Heart left ventricle (tissue), 16 donors: ENCODE measurements at regions not wholly inside any gene's neighbourhood (a gene's known extent, or its start where the extent isn't known, plus 50 kb on each side); places are given as distances from the start of the nearest gene placed in this dataset.

ENCODE experiments used
- ATAC-seq, 4 donors: fragments of 200-7000 bp; cut with Tn5 transposase; one replicate each; pipeline ENCODE4 v1.9.1; 2020 to 2022; ENCODE audit warnings: moderate library complexity in 4 of 4, mild to moderate bottlenecking in 3 of 4, moderate number of reproducible peaks in 1 of 4
- DNase-seq, 5 donors: peaks; one replicate each; pipeline ENCODE4 v3.0.0-alpha.2; 2020
- H3K27ac ChIP-seq, 12 donors: fragments of 200-600 bp; sonication (generic) in 4 of 12; one replicate each; pipeline versions ENCODE4 v1.5.0 to v1.8.0; 2016 to 2022; ENCODE audit warnings: mild to moderate bottlenecking in 2 of 12
- H3K27me3 ChIP-seq, 9 donors: fragments of 200-600 bp; sonication (generic) in 2 of 9; one replicate each; pipeline versions ENCODE4 v1.5.1 to v1.8.0; 2016 to 2022; ENCODE audit warnings: mild to moderate bottlenecking in 3 of 9
- H3K36me3 ChIP-seq, 9 donors: fragments of 200-600 bp; sonication (generic) in 2 of 9; one replicate each; pipeline versions ENCODE4 v1.5.0 to v1.8.0; 2018 to 2022; ENCODE audit warnings: mild to moderate bottlenecking in 2 of 9
- H3K4me1 ChIP-seq, 12 donors: fragments of 200-600 bp; sonication (generic) in 4 of 12; one replicate each; pipeline versions ENCODE4 v1.5.0 to v1.8.0; 2016 to 2022; ENCODE audit warnings: mild to moderate bottlenecking in 3 of 12
- H3K4me3 ChIP-seq, 12 donors: fragments of 200-600 bp; sonication (generic) in 4 of 12; one replicate each; pipeline versions ENCODE4 v1.5.0 to v1.8.0; 2017 to 2022; ENCODE audit warnings: mild to moderate bottlenecking in 9 of 12, moderate library complexity in 4 of 12
- H3K9me3 ChIP-seq, 12 donors: fragments of 200-600 bp; sonication (generic) in 4 of 12; one replicate each; pipeline versions ENCODE4 v1.5.0 to v1.8.0; 2016 to 2022; ENCODE audit warnings: mild to moderate bottlenecking in 1 of 12
- CTCF ChIP-seq, 12 donors: fragments of 200-600 bp; sonication (generic) in 4 of 12; IDR thresholded peaks; one replicate each; pipeline versions ENCODE4 v1.5.0 to v1.8.0; 2018 to 2022; ENCODE audit warnings: antibody characterized with exemption in 12 of 12, mild to moderate bottlenecking in 5 of 12
- POLR2A ChIP-seq, 2 donors: fragments of 450-650 bp; IDR thresholded peaks; one replicate each; pipeline ENCODE4 v1.6.1; 2017; ENCODE audit warnings: antibody characterized with exemption in 2 of 2, mild to moderate bottlenecking in 2 of 2, moderate library complexity in 2 of 2
- WGBS, 4 donors: extraction: QIAGEN DNeasy Blood & Tissue Kit in 2 of 4; methylation state at CpG; one replicate each; pipeline versions ENCODE4 v1.1.5 to v1.1.7; 2013 to 2018; 5-methylcytosine and 5-hydroxymethylcytosine counted together
- intact Hi-C, 10 donors: fragments of 100-400 bp; cut with DNase I; formaldehyde crosslinking; loops; one replicate each; pipeline versions ENCODE4 v1.11.1 to v1.14.2; 2022
- donor health status: ischemic (EF 13 %, LVEDD 7.1; RV severe dilation, severe dysfunction).
- donor health status: healthy with polysubstance abuse.
- donor health status: DM: no; HTN: yes; CAD: no.
- donor health status: DM: no; HTN: no; CAD: no.
- donor health status: ischemic (EF 25% LVEDD 6.9; RV normal size, moderate dysfunction).
- donor health status: ischemic (EF 25% LVEDD 5.7; RV mildly dilated, moderate dysfunction).
- donor health status: healthy.
- donor health status: DM: yes; HTN: yes; CAD: no.
- donor health status: ischemic (EF 35%, LVEDD 5.7; RV mildly dilated, moderate dysfunction).
- donor health status: nonischemic (EF 11% LVEDD 7.7; RV severe dilation, severe dysfunction).
- donor health status: DM: yes; HTN: yes; CAD: no.
- donor health status: PGD.
- donor health status: ischemic (EF 29% LVEDD 5.4; RV normal size, mild dysfunction).
- donor health status: nonischemic (EF 23%, LVEDD 6.1; RV moderate dilation, normal function).

DNA sequence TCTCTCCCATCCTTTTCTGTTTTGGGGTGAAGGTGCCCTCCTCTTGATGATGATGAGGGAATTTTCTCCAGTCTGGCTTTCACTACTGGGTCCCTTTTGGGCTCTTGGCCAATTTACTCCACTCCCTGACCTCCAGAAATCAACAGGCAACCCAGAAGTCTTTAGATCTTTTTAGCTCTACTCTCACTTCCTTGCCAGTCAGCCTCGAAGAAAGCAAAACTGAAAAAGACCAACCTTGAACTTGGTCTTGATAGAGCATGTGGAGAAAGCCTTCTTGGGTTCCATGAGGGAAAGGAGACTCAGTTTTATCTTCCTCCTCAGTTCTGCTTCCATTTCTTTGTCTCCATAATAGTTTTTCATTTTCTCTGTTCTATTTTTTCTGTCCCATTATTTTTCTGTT, 91.4 kb upstream of the NPVF start:
- no peak for TF ChIP-seq POLR2A (IDR thresholded peaks at IDR 0.05)
- no peak for TF ChIP-seq CTCF (IDR thresholded peaks at IDR 0.05)
- 42 to 60% (median 52%) methylated on average over 1 of the region's 1 CpG for WGBS, 4 donors
- Histone ChIP-seq H3K27ac (no peak overlapping the region), H3K4me3 (no peak overlapping the region), H3K9me3 (no peaks in the 10 kb centered on the region), H3K4me1 (no peaks in the 10 kb centered on the region), H3K36me3 (no peaks in the 10 kb centered on the region), H3K27me3 (peaks cover 0 to 9% (median 0%) of the 10 kb centered on the region in 9 donors)
- no peak for ATAC-seq
- DNase-seq, result no peak
- intact Hi-C loops, result no loop called here

DNA sequence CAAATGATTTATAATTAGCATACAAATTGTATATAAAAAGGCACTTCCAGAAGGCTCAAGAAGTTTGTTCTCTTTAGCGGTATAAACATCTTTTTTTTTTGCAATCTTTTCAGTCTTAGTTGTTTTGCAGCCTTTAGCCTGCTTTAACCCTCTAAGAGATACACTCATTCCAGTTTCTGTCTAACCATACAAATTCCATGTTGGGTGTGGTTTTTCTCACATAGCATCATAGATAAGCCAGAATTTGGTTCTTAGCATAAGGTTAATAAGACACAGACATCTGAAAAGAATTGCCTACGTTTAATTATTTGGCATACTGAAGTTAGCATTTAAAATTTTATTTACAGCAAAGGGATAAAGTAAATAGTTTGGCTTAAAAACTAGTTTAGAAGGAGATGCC, 92.5 kb upstream of the NPVF start:
- TF ChIP-seq CTCF (IDR thresholded peaks at IDR 0.05) (no peak), POLR2A (IDR thresholded peaks at IDR 0.05) (no peak)
- H3K4me1 ChIP-seq, result no peaks in the 10 kb centered on the region
- H3K27me3 ChIP-seq, result peaks cover 0 to 9% (median 0%) of the 10 kb centered on the region in 9 donors
- no peak overlapping the region for H3K27ac ChIP-seq
- H3K36me3 ChIP-seq, result no peaks in the 10 kb centered on the region
- H3K4me3 ChIP-seq, result no peak overlapping the region
- no peaks in the 10 kb centered on the region for H3K9me3 ChIP-seq
- 79 to 88% (median 84%) methylated on average over 2 of the region's 2 CpGs for WGBS, 4 donors
- intact Hi-C loops, result no loop called here
- no peak for ATAC-seq
- no peak for DNase-seq

GRCh38 chr7:25321424-25321823, 93.1 kb upstream of the NPVF start:
- TF ChIP-seq CTCF (IDR thresholded peaks at IDR 0.05) (no peak), POLR2A (IDR thresholded peaks at IDR 0.05) (no peak)
- H3K27ac ChIP-seq, result no peak overlapping the region
- intact Hi-C loops, result no loop called here
- H3K4me3 ChIP-seq, result no peak overlapping the region
- no peaks in the 10 kb centered on the region for H3K4me1 ChIP-seq
- no peaks in the 10 kb centered on the region for H3K36me3 ChIP-seq
- ATAC-seq (no peak), DNase-seq (no peak)
- 61 to 75% (median 71%) methylated on average over 5 of the region's 5 CpGs for WGBS, 4 donors
- H3K9me3 ChIP-seq, result no peaks in the 10 kb centered on the region
- peaks cover 0 to 9% (median 0%) of the 10 kb centered on the region in 9 donors for H3K27me3 ChIP-seq

GRCh38 chr7:25322473-25322872, 94.2 kb upstream of the NPVF start:
- Histone ChIP-seq H3K27me3 (peaks cover 0 to 9% (median 0%) of the 10 kb centered on the region in 9 donors), H3K27ac (no peak overlapping the region), H3K9me3 (no peaks in the 10 kb centered on the region), H3K4me3 (no peak overlapping the region), H3K4me1 (no peaks in the 10 kb centered on the region), H3K36me3 (no peaks in the 10 kb centered on the region)
- 82 to 92% (median 90%) methylated on average over 3 of the region's 3 CpGs for WGBS, 4 donors
- no peak for TF ChIP-seq CTCF (IDR thresholded peaks at IDR 0.05)
- TF ChIP-seq POLR2A (IDR thresholded peaks at IDR 0.05), result no peak
- ATAC-seq, result no peak
- intact Hi-C loops, result no loop called here
- no peak for DNase-seq
